Thoracic aorta (tissue), 2 donors: ENCODE measurements at regions not wholly inside any gene's neighbourhood (a gene's known extent, or its start where the extent isn't known, plus 50 kb on each side); places are given as distances from the start of the nearest gene placed in this dataset.

Experiments
- ATAC-seq: fragments of 150-250 bp; one replicate; pipeline ENCODE4 v1.8.0; 2017; ENCODE audit warnings: low read depth; ENCODE audit not compliant: insufficient number of reproducible peaks, low FRiP score
- DNase-seq: peaks from one replicate; pipeline ENCODE4 v3.0.0-alpha.2; 2020; ENCODE audit warnings: low spot score
- H3K27ac ChIP-seq, 2 donors: fragments of 200-600 bp; sonication (generic); 1 replicate in 1 of 2; 2 replicates in 1 of 2; pipeline ENCODE4 v1.5.1; 2016; ENCODE audit warnings: mild to moderate bottlenecking in 2 of 2, moderate library complexity in 2 of 2
- H3K27me3 ChIP-seq: fragments of 200-600 bp; sonication (generic); replicated peaks from 2 replicates; pipeline ENCODE4 v1.6.0; 2016; ENCODE audit warnings: mild to moderate bottlenecking; ENCODE audit not compliant: insufficient read depth
- H3K36me3 ChIP-seq: fragments of 200-600 bp; sonication (generic); one replicate; pipeline ENCODE4 v1.5.1; 2016
- H3K4me1 ChIP-seq, 2 donors: fragments of 200-600 bp; sonication (generic); 1 replicate in 1 of 2; 2 replicates in 1 of 2; pipeline versions ENCODE4 v1.5.1 to v1.6.0; 2016; ENCODE audit warnings: low read depth in 2 of 2, mild to moderate bottlenecking in 1 of 2; ENCODE audit not compliant: control insufficient read depth in 1 of 2
- H3K4me3 ChIP-seq: fragments of 200-600 bp; sonication (generic); 2 replicates; pipeline ENCODE4 v1.5.1; 2016; ENCODE audit warnings: mild to moderate bottlenecking
- H3K9me3 ChIP-seq: fragments of 200-600 bp; sonication (generic); 2 replicates; pipeline ENCODE4 v1.5.1; 2016
- TF ChIP-seq, protein P1 (sequence below): fragments of 200-600 bp; sonication (generic); IDR thresholded peaks from one replicate; pipeline ENCODE4 v1.5.1; 2019; ENCODE audit warnings: antibody characterized with exemption

DNA sequence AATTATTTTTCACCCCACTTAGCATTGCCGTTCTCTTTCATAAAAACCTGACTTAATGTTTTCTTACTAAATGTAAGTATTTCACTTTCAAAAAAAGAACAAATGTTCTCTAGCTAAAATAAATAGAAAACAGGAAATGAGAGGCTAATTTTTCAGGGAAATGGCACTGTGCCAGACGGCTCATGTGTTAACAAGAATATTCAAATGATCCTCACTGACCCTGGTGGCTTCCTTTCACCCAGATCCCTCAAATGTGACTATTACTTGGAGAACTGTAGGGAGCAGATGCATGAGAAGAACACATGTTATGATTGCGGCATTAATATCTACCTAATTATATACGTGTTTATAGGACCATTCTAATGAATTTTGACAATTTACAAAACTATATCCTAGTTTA lies 827.7 kb downstream of the SOCS6 start:
- Histone ChIP-seq H3K36me3 (no peaks in the 10 kb centered on the region), H3K4me3 (no peak overlapping the region), H3K27ac (no peak overlapping the region), H3K9me3 (no peaks in the 10 kb centered on the region), H3K27me3 (no peaks in the 10 kb centered on the region), H3K4me1 (no peaks in the 10 kb centered on the region)
- DNase-seq (no peak), ATAC-seq (no peak)
- TF ChIP-seq, protein P1, sequence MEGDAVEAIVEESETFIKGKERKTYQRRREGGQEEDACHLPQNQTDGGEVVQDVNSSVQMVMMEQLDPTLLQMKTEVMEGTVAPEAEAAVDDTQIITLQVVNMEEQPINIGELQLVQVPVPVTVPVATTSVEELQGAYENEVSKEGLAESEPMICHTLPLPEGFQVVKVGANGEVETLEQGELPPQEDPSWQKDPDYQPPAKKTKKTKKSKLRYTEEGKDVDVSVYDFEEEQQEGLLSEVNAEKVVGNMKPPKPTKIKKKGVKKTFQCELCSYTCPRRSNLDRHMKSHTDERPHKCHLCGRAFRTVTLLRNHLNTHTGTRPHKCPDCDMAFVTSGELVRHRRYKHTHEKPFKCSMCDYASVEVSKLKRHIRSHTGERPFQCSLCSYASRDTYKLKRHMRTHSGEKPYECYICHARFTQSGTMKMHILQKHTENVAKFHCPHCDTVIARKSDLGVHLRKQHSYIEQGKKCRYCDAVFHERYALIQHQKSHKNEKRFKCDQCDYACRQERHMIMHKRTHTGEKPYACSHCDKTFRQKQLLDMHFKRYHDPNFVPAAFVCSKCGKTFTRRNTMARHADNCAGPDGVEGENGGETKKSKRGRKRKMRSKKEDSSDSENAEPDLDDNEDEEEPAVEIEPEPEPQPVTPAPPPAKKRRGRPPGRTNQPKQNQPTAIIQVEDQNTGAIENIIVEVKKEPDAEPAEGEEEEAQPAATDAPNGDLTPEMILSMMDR: no peak

DNA sequence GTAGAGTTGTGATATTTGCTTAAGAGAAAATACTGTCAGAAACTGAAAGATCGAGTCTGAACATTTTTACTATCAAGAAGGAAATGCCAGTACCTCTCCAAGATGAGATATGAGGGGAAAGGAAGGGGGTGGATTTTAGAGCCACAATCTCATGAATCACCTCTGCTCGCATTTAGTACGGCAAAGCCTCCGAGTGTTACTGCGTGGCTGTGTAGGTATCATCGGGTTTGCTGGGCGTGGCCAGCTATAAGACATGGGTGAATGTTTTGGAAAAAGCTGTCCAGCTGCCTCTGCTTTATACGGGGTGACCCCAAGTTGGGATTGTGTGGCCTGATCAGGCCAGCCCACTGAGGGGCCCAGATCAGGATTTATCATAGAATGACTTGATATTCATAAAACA lies 826.4 kb downstream of the SOCS6 start:
- H3K27me3 ChIP-seq: no peaks in the 10 kb centered on the region
- no peak overlapping the region for H3K4me3 ChIP-seq
- H3K27ac ChIP-seq: no peak overlapping the region
- ATAC-seq: no peak
- no peaks in the 10 kb centered on the region for H3K4me1 ChIP-seq
- no peak for DNase-seq
- no peaks in the 10 kb centered on the region for H3K9me3 ChIP-seq
- H3K36me3 ChIP-seq: no peaks in the 10 kb centered on the region
- TF ChIP-seq, protein P1: no peak

DNA sequence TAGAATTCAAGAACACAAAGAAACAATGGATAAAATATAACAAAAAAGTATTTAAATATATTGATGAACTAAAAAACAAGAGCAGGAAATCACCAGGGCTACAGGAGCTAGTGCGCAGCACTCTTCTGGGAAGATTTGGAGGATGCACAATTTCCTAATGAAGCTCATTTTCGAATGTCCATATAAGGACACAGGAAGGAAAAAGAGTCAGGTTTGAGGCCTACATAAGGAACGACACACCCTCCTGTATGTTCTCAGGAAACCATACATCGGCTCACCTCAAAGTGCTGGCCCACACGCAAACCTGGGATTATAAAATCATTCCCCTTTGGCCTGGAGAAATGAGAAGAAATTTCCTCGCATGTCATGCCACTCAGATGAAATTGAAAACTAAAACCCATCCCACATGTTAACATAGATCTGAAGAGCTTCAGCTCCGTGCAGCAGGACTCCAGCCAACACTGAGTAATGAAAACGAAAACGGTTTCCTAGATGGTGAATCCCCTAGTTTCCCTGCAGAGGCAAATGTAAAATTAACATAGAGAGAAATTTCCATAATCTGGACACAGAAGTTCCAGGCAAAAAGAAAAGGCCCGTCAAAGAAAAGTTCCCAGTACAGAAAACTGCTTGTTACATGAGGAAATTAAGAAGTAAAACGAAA lies 825.8 kb downstream of the SOCS6 start:
- Histone ChIP-seq H3K36me3 (no peaks in the 10 kb centered on the region), H3K4me1 (no peaks in the 10 kb centered on the region), H3K27ac (no peak overlapping the region), H3K4me3 (no peak overlapping the region), H3K9me3 (no peaks in the 10 kb centered on the region), H3K27me3 (no peaks in the 10 kb centered on the region)
- ATAC-seq (no peak), DNase-seq (no peak)
- TF ChIP-seq, protein P1: no peak

GRCh38 chr18:71107244-71107643 lies 818.4 kb downstream of the SOCS6 start:
- peaks cover 12 to 21% of the 10 kb centered on the region in 2 donors for H3K4me1 ChIP-seq
- no peaks in the 10 kb centered on the region for H3K36me3 ChIP-seq
- no peak overlapping the region for H3K4me3 ChIP-seq
- no peaks in the 10 kb centered on the region for H3K27me3 ChIP-seq
- H3K27ac ChIP-seq: peak overlapping the region; percentile 72 to 85
- DNase-seq (no peak), ATAC-seq (no peak)
- H3K9me3 ChIP-seq: no peaks in the 10 kb centered on the region
- TF ChIP-seq, protein P1: no peak

DNA sequence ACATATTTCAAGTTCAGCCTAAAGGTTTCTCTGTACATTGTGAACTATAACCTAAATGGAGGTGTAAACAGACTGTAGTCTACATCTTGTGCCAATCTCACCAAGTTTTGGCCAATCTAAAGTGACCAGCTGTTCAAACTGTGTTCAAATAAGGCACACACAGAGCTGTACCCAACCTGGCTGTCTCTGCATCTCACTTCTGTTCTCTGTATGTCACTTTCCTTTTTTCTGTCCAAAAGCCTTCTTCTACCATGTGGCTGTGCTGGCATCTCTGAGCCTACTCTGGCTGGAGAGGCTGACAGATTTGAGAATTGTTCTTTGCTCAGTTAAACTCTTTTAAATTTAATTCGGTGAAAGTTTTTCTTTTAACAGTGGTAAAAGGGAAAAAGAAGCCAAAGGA lies 817.9 kb downstream of the SOCS6 start:
- no peaks in the 10 kb centered on the region for H3K36me3 ChIP-seq
- ATAC-seq: no peak
- H3K9me3 ChIP-seq: no peaks in the 10 kb centered on the region
- peaks cover 12 to 21% of the 10 kb centered on the region in 2 donors for H3K4me1 ChIP-seq
- no peaks in the 10 kb centered on the region for H3K27me3 ChIP-seq
- DNase-seq: no peak
- TF ChIP-seq, protein P1: no peak
- peak overlapping the region; percentile 72 to 85 for H3K27ac ChIP-seq
- no peak overlapping the region for H3K4me3 ChIP-seq
